ENCODE measurements at regions not wholly inside any gene's neighbourhood (a gene's known extent, or its start where the extent isn't known, plus 50 kb on each side); places are given as distances from the start of the nearest gene placed in this dataset.

DNA sequence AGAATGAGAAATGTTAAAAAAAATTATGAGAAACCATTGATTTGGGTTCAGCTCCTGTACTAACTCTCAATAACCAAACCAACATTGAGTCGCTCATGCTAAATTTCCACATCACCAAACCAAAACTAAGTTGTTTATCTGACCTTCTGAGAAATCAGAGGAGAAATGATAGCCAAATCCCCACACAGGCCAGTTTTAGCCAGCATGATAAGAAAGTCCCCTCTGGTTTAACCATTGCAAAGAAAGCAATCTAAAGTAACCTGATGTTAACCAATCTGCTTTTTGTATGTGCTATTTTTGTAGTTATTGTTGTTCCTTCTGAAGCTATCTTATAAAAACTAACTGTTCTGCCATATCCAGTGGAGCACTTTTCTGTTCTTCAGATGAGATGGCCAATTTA lies 599.7 kb downstream of the SLC16A7 start:
- Histone ChIP-seq H3K27me3 (ENCODE audit: insufficient read depth, low read length, poor library complexity, severe bottlenecking) (no peaks in the 10 kb centered on the region), H3K4me3 (ENCODE audit: low read length) (no peak overlapping the region), H3K9me3 (ENCODE audit: low read length) (no peaks in the 10 kb centered on the region), H3K4me1 (ENCODE audit: insufficient read depth, low read length) (no peaks in the 10 kb centered on the region), H3K36me3 (ENCODE audit: insufficient read depth, low read length) (no peaks in the 10 kb centered on the region), H3K27ac (ENCODE audit: low read depth, low read length) (no peak overlapping the region)
- H3K27ac Mint-ChIP-seq, result no peak overlapping the region
- H3K4me1 Mint-ChIP-seq, result no peaks in the 10 kb centered on the region
- no peak overlapping the region for H3K4me3 Mint-ChIP-seq
- H3K36me3 Mint-ChIP-seq, result no peaks in the 10 kb centered on the region
- H3K9me3 Mint-ChIP-seq, result peaks cover 0 to 20% (median 5%) of the 10 kb centered on the region in 5 donors
- DNase-seq, result no peak
- H3K27me3 Mint-ChIP-seq, result no peaks in the 10 kb centered on the region
- CTCF ChIA-PET, result no interaction called here
- POLR2A ChIA-PET, result no interaction called here

- ChIA-PET CTCF (no interaction called here), POLR2A (no interaction called here)
- Mint-ChIP-seq H3K4me1 (no peaks in the 10 kb centered on the region), H3K27me3 (no peaks in the 10 kb centered on the region), H3K4me3 (no peak overlapping the region), H3K9me3 (peaks cover 0 to 17% (median 3%) of the 10 kb centered on the region in 5 donors), H3K36me3 (no peaks in the 10 kb centered on the region), H3K27ac (no peak overlapping the region)
- Histone ChIP-seq H3K9me3 (ENCODE audit: low read length) (no peaks in the 10 kb centered on the region), H3K4me3 (ENCODE audit: low read length) (no peak overlapping the region), H3K27me3 (ENCODE audit: insufficient read depth, low read length, poor library complexity, severe bottlenecking) (no peaks in the 10 kb centered on the region), H3K27ac (ENCODE audit: low read depth, low read length) (no peak overlapping the region), H3K4me1 (ENCODE audit: insufficient read depth, low read length) (no peaks in the 10 kb centered on the region), H3K36me3 (ENCODE audit: insufficient read depth, low read length) (no peaks in the 10 kb centered on the region)
- DNase-seq, result no peak
These were observed 600.5 kb downstream of the SLC16A7 start for GRCh38 chr12:60196366-60196765.

DNA sequence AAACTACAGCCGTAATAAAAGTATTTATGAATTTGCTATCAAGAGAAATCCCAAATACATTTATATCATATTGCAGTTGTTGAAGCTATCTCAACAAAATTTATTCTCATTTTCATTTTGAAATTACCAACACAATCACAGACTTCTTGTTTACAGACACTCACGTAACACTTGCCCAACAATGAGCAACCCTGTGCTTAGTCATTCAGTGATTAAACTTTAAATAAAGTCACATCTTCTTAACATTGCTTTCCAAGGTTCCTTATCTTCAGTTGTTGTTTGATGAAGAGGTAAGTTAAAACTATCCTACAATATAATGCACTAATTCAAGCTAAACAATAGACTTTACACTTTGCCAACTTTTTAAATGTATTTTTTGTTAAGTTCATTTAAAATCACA lies 601.8 kb downstream of the SLC16A7 start:
- no peaks in the 10 kb centered on the region for H3K4me1 Mint-ChIP-seq
- ChIA-PET CTCF (no interaction called here), POLR2A (no interaction called here)
- H3K4me3 ChIP-seq (ENCODE audit: low read length), result no peak overlapping the region
- no peak overlapping the region for H3K4me3 Mint-ChIP-seq
- peaks cover 0 to 21% (median 3%) of the 10 kb centered on the region in 5 donors for H3K9me3 Mint-ChIP-seq
- no peaks in the 10 kb centered on the region for H3K27me3 ChIP-seq (ENCODE audit: insufficient read depth, low read length, poor library complexity, severe bottlenecking)
- no peaks in the 10 kb centered on the region for H3K4me1 ChIP-seq (ENCODE audit: insufficient read depth, low read length)
- no peaks in the 10 kb centered on the region for H3K9me3 ChIP-seq (ENCODE audit: low read length)
- no peaks in the 10 kb centered on the region for H3K27me3 Mint-ChIP-seq
- no peaks in the 10 kb centered on the region for H3K36me3 ChIP-seq (ENCODE audit: insufficient read depth, low read length)
- H3K36me3 Mint-ChIP-seq, result no peaks in the 10 kb centered on the region
- no peak for DNase-seq
- no peak overlapping the region for H3K27ac Mint-ChIP-seq
- no peak overlapping the region for H3K27ac ChIP-seq (ENCODE audit: low read depth, low read length)

- no peaks in the 10 kb centered on the region for H3K4me1 ChIP-seq (ENCODE audit: insufficient read depth, low read length)
- CTCF ChIA-PET, result no interaction called here
- H3K27ac Mint-ChIP-seq, result no peak overlapping the region
- no peaks in the 10 kb centered on the region for H3K4me1 Mint-ChIP-seq
- no peak overlapping the region for H3K27ac ChIP-seq (ENCODE audit: low read depth, low read length)
- no peaks in the 10 kb centered on the region for H3K27me3 ChIP-seq (ENCODE audit: insufficient read depth, low read length, poor library complexity, severe bottlenecking)
- no peak for DNase-seq
- H3K36me3 ChIP-seq (ENCODE audit: insufficient read depth, low read length), result no peaks in the 10 kb centered on the region
- H3K36me3 Mint-ChIP-seq, result no peaks in the 10 kb centered on the region
- no peak overlapping the region for H3K4me3 ChIP-seq (ENCODE audit: low read length)
- POLR2A ChIA-PET, result no interaction called here
- H3K9me3 Mint-ChIP-seq, result peaks cover 0 to 9% (median 0%) of the 10 kb centered on the region in 5 donors
- no peaks in the 10 kb centered on the region for H3K27me3 Mint-ChIP-seq
- no peaks in the 10 kb centered on the region for H3K9me3 ChIP-seq (ENCODE audit: low read length)
- H3K4me3 Mint-ChIP-seq, result no peak overlapping the region
These were observed 606.1 kb downstream of the SLC16A7 start for GRCh38 chr12:60201891-60202290.

DNA sequence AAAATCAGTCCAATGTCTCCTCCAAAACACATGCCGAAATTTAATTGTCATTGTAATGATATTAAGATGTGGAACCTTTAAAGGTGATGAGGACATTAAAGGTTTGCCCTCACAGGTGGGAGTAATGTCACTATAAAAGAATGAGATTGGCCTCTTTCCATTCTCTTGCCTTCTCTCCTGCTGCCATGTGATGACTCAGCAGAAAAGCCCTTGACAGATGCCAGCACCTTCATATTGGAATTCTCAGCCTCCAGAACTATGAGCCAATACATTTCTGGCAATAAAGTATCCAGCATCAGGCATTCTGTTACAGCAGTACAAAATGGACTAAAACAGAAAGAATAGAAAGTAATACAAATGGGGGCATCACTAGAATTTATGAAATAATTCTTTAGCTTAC lies 609.7 kb downstream of the SLC16A7 start:
- peaks cover 0 to 13% (median 1%) of the 10 kb centered on the region in 5 donors for H3K9me3 Mint-ChIP-seq
- POLR2A ChIA-PET, result no interaction called here
- Histone ChIP-seq H3K36me3 (ENCODE audit: insufficient read depth, low read length) (no peaks in the 10 kb centered on the region), H3K4me3 (ENCODE audit: low read length) (no peak overlapping the region), H3K9me3 (ENCODE audit: low read length) (no peaks in the 10 kb centered on the region), H3K27ac (ENCODE audit: low read depth, low read length) (no peak overlapping the region), H3K4me1 (ENCODE audit: insufficient read depth, low read length) (no peaks in the 10 kb centered on the region), H3K27me3 (ENCODE audit: insufficient read depth, low read length, poor library complexity, severe bottlenecking) (no peaks in the 10 kb centered on the region)
- CTCF ChIA-PET, result no interaction called here
- no peaks in the 10 kb centered on the region for H3K36me3 Mint-ChIP-seq
- H3K4me3 Mint-ChIP-seq, result no peak overlapping the region
- DNase-seq, result no peak
- H3K4me1 Mint-ChIP-seq, result no peaks in the 10 kb centered on the region
- H3K27me3 Mint-ChIP-seq, result no peaks in the 10 kb centered on the region
- H3K27ac Mint-ChIP-seq, result no peak overlapping the region

GRCh38 chr12:60209521-60209920 lies 613.7 kb downstream of the SLC16A7 start:
- Histone ChIP-seq H3K9me3 (ENCODE audit: low read length) (no peaks in the 10 kb centered on the region), H3K36me3 (ENCODE audit: insufficient read depth, low read length) (no peaks in the 10 kb centered on the region), H3K4me1 (ENCODE audit: insufficient read depth, low read length) (no peaks in the 10 kb centered on the region), H3K27ac (ENCODE audit: low read depth, low read length) (no peak overlapping the region), H3K4me3 (ENCODE audit: low read length) (no peak overlapping the region), H3K27me3 (ENCODE audit: insufficient read depth, low read length, poor library complexity, severe bottlenecking) (no peaks in the 10 kb centered on the region)
- no peak for DNase-seq
- H3K36me3 Mint-ChIP-seq, result no peaks in the 10 kb centered on the region
- H3K27ac Mint-ChIP-seq, result no peak overlapping the region
- H3K4me3 Mint-ChIP-seq, result no peak overlapping the region
- H3K9me3 Mint-ChIP-seq, result peaks cover 4 to 22% (median 6%) of the 10 kb centered on the region in 5 donors
- POLR2A ChIA-PET, result no interaction called here
- CTCF ChIA-PET, result no interaction called here
- no peaks in the 10 kb centered on the region for H3K4me1 Mint-ChIP-seq
- no peaks in the 10 kb centered on the region for H3K27me3 Mint-ChIP-seq

- no peak overlapping the region for H3K4me3 ChIP-seq (ENCODE audit: low read length)
- Mint-ChIP-seq H3K4me1 (no peaks in the 10 kb centered on the region), H3K27ac (no peak overlapping the region), H3K4me3 (no peak overlapping the region), H3K36me3 (no peaks in the 10 kb centered on the region), H3K9me3 (peaks cover 4 to 26% (median 6%) of the 10 kb centered on the region in 5 donors), H3K27me3 (no peaks in the 10 kb centered on the region)
- no peaks in the 10 kb centered on the region for H3K9me3 ChIP-seq (ENCODE audit: low read length)
- no peaks in the 10 kb centered on the region for H3K27me3 ChIP-seq (ENCODE audit: insufficient read depth, low read length, poor library complexity, severe bottlenecking)
- H3K27ac ChIP-seq (ENCODE audit: low read depth, low read length), result no peak overlapping the region
- POLR2A ChIA-PET, result no interaction called here
- no peaks in the 10 kb centered on the region for H3K4me1 ChIP-seq (ENCODE audit: insufficient read depth, low read length)
- DNase-seq, result no peak
- CTCF ChIA-PET, result no interaction called here
- no peaks in the 10 kb centered on the region for H3K36me3 ChIP-seq (ENCODE audit: insufficient read depth, low read length)
These were observed 614.1 kb downstream of the SLC16A7 start for GRCh38 chr12:60209933-60210332.

DNA sequence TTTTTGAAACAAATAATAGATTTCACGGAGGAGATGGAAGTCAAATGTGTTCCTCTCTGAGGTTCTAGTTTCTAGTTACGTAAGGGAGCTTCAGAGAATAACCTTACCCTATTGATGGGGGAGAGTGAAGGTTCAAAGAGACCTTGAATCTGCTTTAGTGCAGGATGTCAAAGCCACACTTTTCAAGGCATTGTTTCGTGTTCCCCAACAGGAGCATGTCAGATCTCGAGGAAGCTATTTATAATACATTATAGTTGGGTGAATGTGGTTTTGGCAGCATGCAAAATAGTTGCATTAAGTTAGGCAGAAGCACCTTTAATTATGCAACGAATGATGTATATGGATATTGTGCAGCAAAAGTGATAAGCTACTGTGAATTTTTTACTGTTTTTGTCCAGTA lies 614.9 kb downstream of the SLC16A7 start:
- Mint-ChIP-seq H3K36me3 (no peaks in the 10 kb centered on the region), H3K4me1 (no peaks in the 10 kb centered on the region), H3K27ac (no peak overlapping the region), H3K4me3 (no peak overlapping the region), H3K27me3 (no peaks in the 10 kb centered on the region), H3K9me3 (peaks cover 4 to 29% (median 10%) of the 10 kb centered on the region in 5 donors)
- H3K9me3 ChIP-seq (ENCODE audit: low read length), result no peaks in the 10 kb centered on the region
- DNase-seq, result no peak
- no peak overlapping the region for H3K27ac ChIP-seq (ENCODE audit: low read depth, low read length)
- no peaks in the 10 kb centered on the region for H3K36me3 ChIP-seq (ENCODE audit: insufficient read depth, low read length)
- ChIA-PET CTCF (no interaction called here), POLR2A (no interaction called here)
- H3K4me3 ChIP-seq (ENCODE audit: low read length), result no peak overlapping the region
- no peaks in the 10 kb centered on the region for H3K27me3 ChIP-seq (ENCODE audit: insufficient read depth, low read length, poor library complexity, severe bottlenecking)
- no peaks in the 10 kb centered on the region for H3K4me1 ChIP-seq (ENCODE audit: insufficient read depth, low read length)

- POLR2A ChIA-PET, result interaction anchor here (0.6 kb wide), 1 partner anchor 150 kb away, joined by 3 read pairs; no protein-coding TSS in a partner anchor
- no peaks in the 10 kb centered on the region for H3K27me3 ChIP-seq (ENCODE audit: insufficient read depth, low read length, poor library complexity, severe bottlenecking)
- H3K27ac Mint-ChIP-seq, result no peak overlapping the region
- no peaks in the 10 kb centered on the region for H3K36me3 ChIP-seq (ENCODE audit: insufficient read depth, low read length)
- no peaks in the 10 kb centered on the region for H3K4me1 Mint-ChIP-seq
- H3K4me3 Mint-ChIP-seq, result no peak overlapping the region
- no peak overlapping the region for H3K27ac ChIP-seq (ENCODE audit: low read depth, low read length)
- H3K9me3 ChIP-seq (ENCODE audit: low read length), result no peaks in the 10 kb centered on the region
- DNase-seq, result no peak
- H3K27me3 Mint-ChIP-seq, result no peaks in the 10 kb centered on the region
- H3K36me3 Mint-ChIP-seq, result no peaks in the 10 kb centered on the region
- no peaks in the 10 kb centered on the region for H3K4me1 ChIP-seq (ENCODE audit: insufficient read depth, low read length)
- CTCF ChIA-PET, result no interaction called here
- no peak overlapping the region for H3K4me3 ChIP-seq (ENCODE audit: low read length)
- peaks cover 4 to 32% (median 10%) of the 10 kb centered on the region in 5 donors for H3K9me3 Mint-ChIP-seq
These were observed 615.4 kb downstream of the SLC16A7 start for GRCh38 chr12:60211244-60211643.

Data from CD8-positive, alpha-beta memory T cell (primary cell).